SK-N-SH treated with all-trans-retinoic acid at 6 μM for 48 hours (cell line): ENCODE measurements at regions not wholly inside any gene's neighbourhood (a gene's known extent, or its start where the extent isn't known, plus 50 kb on each side); places are given as distances from the start of the nearest gene placed in this dataset.

Source experiments
- ATAC-seq: fragments of 200-7000 bp; cut with Tn5 transposase; 3 replicates; pipeline ENCODE4 v1.9.1; 2020; ENCODE audit warnings: mild to moderate bottlenecking, moderate library complexity
- ARNTL ChIP-seq: fragments of 450-650 bp; formaldehyde crosslinking; IDR thresholded peaks from 2 replicates; pipeline ENCODE4 v1.5.0; 2020; ENCODE audit warnings: low read depth, mild to moderate bottlenecking, moderate library complexity, borderline replicate concordance
- BACH2 ChIP-seq: fragments of 250-450 bp; sonication (Bioruptor Pico); IDR thresholded peaks from 2 replicates; pipeline ENCODE4 v1.9.0; 2021; ENCODE audit warnings: mild to moderate bottlenecking, borderline replicate concordance
- CSDC2 ChIP-seq: fragments of 250-450 bp; sonication (Bioruptor Pico); IDR thresholded peaks from 2 replicates; pipeline ENCODE4 v1.5.0; 2020; ENCODE audit warnings: mild to moderate bottlenecking, moderate library complexity
- GLIS3 ChIP-seq: fragments of 250-450 bp; sonication (Bioruptor Pico); IDR thresholded peaks from 2 replicates; pipeline ENCODE4 v1.5.0; 2020; ENCODE audit warnings: mild to moderate bottlenecking, moderate library complexity
- ISL1 ChIP-seq: fragments of 250-450 bp; sonication (Bioruptor Pico); IDR thresholded peaks from 2 replicates; pipeline ENCODE4 v2.1.2; 2022; ENCODE audit warnings: mild to moderate bottlenecking, moderate library complexity
- OSR1 ChIP-seq: fragments of 250-450 bp; sonication (Bioruptor Pico); IDR thresholded peaks from 2 replicates; pipeline ENCODE4 v1.8.0; 2022; ENCODE audit warnings: moderate library complexity, mild to moderate bottlenecking, inconsistent platforms
- PPARA ChIP-seq: fragments of 250-450 bp; sonication (Bioruptor Pico); IDR thresholded peaks from 2 replicates; pipeline ENCODE4 v1.5.0; 2020; ENCODE audit warnings: mild to moderate bottlenecking, borderline replicate concordance
- RARB ChIP-seq: fragments of 250-450 bp; sonication (Bioruptor Pico); IDR thresholded peaks from 2 replicates; pipeline ENCODE4 v1.8.0; 2021; ENCODE audit warnings: mild to moderate bottlenecking, moderate library complexity
- SNAI2 ChIP-seq: fragments of 250-450 bp; sonication (Bioruptor Pico); IDR thresholded peaks from 2 replicates; pipeline ENCODE4 v1.5.0; 2020; ENCODE audit warnings: mild to moderate bottlenecking, moderate library complexity
- TCF4 ChIP-seq: fragments of 250-450 bp; sonication (Bioruptor Pico); IDR thresholded peaks from 2 replicates; pipeline ENCODE4 v1.8.0; 2021; ENCODE audit warnings: mild to moderate bottlenecking, moderate library complexity, borderline replicate concordance
- TOX ChIP-seq: fragments of 250-450 bp; sonication (Bioruptor Pico); IDR thresholded peaks from 2 replicates; pipeline ENCODE4 v1.8.0; 2021; ENCODE audit warnings: mild to moderate bottlenecking, moderate library complexity, borderline replicate concordance
- ZC3H10 ChIP-seq: fragments of 250-450 bp; sonication (Bioruptor Pico); IDR thresholded peaks from 2 replicates; pipeline ENCODE4 v1.5.1; 2021; ENCODE audit warnings: mild to moderate bottlenecking, moderate library complexity
- ZFP30 ChIP-seq: fragments of 450-650 bp; formaldehyde crosslinking; IDR thresholded peaks from 2 replicates; pipeline ENCODE4 v1.5.0; 2022; ENCODE audit warnings: mild to moderate bottlenecking, moderate library complexity
- ZNF565 ChIP-seq: fragments of 450-650 bp; formaldehyde crosslinking; conservative IDR thresholded peaks from 2 replicates; pipeline ENCODE4 v1.5.0; 2020; ENCODE audit warnings: low read depth, mild to moderate bottlenecking, moderate library complexity
- ZNF8 ChIP-seq: fragments of 450-650 bp; formaldehyde crosslinking; IDR thresholded peaks from 2 replicates; pipeline ENCODE4 v1.5.0; 2020; ENCODE audit warnings: mild to moderate bottlenecking, moderate library complexity
- TF ChIP-seq, protein P1 (sequence below): fragments of 250-450 bp; sonication (Bioruptor Pico); IDR thresholded peaks from 2 replicates; pipeline ENCODE4 v1.8.0; 2020; ENCODE audit warnings: mild to moderate bottlenecking, moderate library complexity, borderline replicate concordance
- TF ChIP-seq, protein P2 (sequence below): fragments of 250-450 bp; sonication (Bioruptor Pico); IDR thresholded peaks from 2 replicates; pipeline ENCODE4 v1.5.0; 2020; ENCODE audit warnings: mild to moderate bottlenecking, moderate library complexity
- TF ChIP-seq, protein P3 (sequence below): fragments of 250-450 bp; sonication (Bioruptor Pico); IDR thresholded peaks from 2 replicates; pipeline ENCODE4 v1.5.1; 2021; ENCODE audit warnings: mild to moderate bottlenecking, moderate library complexity

DNA sequence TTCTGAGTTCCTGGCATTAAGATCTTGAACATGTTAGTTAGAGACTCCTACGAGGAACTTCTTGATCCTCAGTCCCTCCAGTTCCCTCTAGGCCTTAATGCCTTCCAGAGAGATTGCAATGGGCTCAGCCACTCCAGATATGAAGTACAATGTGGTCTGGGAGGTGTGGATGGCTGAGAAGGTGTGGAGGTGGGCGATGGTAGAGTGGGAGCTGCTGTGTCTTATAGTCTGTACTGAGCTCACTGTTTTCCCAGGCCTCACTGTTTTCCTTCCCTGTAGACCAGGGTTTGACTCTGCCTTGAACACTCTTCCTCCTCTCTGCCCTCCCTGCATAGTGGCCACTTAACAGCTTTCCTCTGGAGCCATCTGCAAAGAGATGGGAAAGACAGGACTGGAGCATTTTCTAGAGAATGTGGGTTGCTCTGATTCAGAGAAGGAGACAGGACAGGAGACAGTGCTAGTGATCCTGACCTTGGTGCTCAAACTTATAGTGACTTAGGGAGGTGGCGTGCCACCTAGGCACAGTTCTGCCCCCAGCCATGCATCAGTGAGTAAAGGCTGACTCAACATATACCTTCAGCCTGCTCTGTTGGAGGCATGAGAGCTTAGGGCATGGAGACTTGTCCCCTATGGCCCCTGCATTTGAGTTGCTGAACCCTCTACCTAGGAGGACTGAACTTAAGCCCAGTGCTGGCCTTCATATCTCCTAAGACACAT is 129.7 kb downstream of the TDRD15 start:
- ATAC-seq, result no peak
- no peak for TF ChIP-seq PPARA (CRISPR knock-in tag)
- TF ChIP-seq ZNF565 (CRISPR knock-in tag), result no peak
- TF ChIP-seq, protein P1, sequence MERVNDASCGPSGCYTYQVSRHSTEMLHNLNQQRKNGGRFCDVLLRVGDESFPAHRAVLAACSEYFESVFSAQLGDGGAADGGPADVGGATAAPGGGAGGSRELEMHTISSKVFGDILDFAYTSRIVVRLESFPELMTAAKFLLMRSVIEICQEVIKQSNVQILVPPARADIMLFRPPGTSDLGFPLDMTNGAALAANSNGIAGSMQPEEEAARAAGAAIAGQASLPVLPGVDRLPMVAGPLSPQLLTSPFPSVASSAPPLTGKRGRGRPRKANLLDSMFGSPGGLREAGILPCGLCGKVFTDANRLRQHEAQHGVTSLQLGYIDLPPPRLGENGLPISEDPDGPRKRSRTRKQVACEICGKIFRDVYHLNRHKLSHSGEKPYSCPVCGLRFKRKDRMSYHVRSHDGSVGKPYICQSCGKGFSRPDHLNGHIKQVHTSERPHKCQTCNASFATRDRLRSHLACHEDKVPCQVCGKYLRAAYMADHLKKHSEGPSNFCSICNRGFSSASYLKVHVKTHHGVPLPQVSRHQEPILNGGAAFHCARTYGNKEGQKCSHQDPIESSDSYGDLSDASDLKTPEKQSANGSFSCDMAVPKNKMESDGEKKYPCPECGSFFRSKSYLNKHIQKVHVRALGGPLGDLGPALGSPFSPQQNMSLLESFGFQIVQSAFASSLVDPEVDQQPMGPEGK (CRISPR knock-in tag), result no peak
- TF ChIP-seq RARB (CRISPR knock-in tag), result no peak
- TF ChIP-seq ZNF8 (CRISPR knock-in tag), result no peak
- TF ChIP-seq GLIS3 (CRISPR knock-in tag), result no peak

DNA sequence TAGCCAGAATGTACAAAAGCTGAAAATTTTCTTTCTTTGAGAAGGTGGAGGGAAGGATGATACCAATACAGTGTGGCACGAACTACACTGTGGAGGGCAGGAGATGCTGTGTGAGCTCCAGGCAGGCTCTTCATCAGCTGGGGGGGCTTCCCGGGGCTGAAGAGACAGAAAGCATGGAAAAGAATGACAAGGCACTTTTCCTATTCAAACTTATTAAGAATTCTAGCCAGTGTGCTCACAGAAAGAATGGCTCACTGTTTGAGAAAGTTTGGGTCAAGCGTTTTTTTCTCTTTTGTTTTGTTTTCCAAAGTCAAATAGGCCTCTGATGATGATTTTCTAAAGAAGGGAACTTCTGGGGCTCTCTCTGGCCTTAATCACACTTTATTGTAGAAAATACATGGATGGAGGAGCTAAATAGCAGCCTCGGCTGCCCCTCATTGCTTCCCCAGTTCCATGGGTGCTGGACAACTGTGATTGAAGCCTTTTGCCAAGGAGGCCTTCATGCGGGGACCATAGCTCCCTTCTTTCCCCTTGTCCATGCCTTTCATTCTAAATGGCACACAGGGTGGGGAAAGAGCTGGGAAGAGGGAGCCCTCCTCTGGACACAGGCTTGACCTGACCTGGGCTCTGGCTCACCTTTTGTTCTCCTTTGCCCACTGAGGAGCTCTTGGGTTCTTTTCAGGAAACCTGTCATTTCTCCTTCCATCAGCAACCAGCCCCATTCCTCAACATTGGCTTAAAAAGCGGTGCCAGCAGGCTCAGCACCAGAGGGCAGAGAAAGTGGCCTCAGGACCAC is 130.6 kb downstream of the TDRD15 start:
- TF ChIP-seq, protein P1 (CRISPR knock-in tag), result no peak
- TF ChIP-seq RARB (CRISPR knock-in tag), result no peak
- TF ChIP-seq TOX (CRISPR knock-in tag), result no peak
- no peak for TF ChIP-seq PPARA (CRISPR knock-in tag)
- no peak for TF ChIP-seq ZFP30 (CRISPR knock-in tag)
- no peak for TF ChIP-seq CSDC2
- no peak for TF ChIP-seq ZC3H10 (CRISPR knock-in tag)
- no peak for TF ChIP-seq GLIS3 (CRISPR knock-in tag)
- TF ChIP-seq ARNTL, result no peak
- TF ChIP-seq TCF4 (CRISPR knock-in tag), result no peak
- TF ChIP-seq, protein P2, sequence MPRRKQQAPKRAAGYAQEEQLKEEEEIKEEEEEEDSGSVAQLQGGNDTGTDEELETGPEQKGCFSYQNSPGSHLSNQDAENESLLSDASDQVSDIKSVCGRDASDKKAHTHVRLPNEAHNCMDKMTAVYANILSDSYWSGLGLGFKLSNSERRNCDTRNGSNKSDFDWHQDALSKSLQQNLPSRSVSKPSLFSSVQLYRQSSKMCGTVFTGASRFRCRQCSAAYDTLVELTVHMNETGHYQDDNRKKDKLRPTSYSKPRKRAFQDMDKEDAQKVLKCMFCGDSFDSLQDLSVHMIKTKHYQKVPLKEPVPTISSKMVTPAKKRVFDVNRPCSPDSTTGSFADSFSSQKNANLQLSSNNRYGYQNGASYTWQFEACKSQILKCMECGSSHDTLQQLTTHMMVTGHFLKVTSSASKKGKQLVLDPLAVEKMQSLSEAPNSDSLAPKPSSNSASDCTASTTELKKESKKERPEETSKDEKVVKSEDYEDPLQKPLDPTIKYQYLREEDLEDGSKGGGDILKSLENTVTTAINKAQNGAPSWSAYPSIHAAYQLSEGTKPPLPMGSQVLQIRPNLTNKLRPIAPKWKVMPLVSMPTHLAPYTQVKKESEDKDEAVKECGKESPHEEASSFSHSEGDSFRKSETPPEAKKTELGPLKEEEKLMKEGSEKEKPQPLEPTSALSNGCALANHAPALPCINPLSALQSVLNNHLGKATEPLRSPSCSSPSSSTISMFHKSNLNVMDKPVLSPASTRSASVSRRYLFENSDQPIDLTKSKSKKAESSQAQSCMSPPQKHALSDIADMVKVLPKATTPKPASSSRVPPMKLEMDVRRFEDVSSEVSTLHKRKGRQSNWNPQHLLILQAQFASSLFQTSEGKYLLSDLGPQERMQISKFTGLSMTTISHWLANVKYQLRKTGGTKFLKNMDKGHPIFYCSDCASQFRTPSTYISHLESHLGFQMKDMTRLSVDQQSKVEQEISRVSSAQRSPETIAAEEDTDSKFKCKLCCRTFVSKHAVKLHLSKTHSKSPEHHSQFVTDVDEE (CRISPR knock-in tag), result no peak
- TF ChIP-seq, protein P3, sequence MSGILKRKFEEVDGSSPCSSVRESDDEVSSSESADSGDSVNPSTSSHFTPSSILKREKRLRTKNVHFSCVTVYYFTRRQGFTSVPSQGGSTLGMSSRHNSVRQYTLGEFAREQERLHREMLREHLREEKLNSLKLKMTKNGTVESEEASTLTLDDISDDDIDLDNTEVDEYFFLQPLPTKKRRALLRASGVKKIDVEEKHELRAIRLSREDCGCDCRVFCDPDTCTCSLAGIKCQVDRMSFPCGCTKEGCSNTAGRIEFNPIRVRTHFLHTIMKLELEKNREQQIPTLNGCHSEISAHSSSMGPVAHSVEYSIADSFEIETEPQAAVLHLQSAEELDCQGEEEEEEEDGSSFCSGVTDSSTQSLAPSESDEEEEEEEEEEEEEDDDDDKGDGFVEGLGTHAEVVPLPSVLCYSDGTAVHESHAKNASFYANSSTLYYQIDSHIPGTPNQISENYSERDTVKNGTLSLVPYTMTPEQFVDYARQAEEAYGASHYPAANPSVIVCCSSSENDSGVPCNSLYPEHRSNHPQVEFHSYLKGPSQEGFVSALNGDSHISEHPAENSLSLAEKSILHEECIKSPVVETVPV (CRISPR knock-in tag), result no peak
- no peak for ATAC-seq

DNA sequence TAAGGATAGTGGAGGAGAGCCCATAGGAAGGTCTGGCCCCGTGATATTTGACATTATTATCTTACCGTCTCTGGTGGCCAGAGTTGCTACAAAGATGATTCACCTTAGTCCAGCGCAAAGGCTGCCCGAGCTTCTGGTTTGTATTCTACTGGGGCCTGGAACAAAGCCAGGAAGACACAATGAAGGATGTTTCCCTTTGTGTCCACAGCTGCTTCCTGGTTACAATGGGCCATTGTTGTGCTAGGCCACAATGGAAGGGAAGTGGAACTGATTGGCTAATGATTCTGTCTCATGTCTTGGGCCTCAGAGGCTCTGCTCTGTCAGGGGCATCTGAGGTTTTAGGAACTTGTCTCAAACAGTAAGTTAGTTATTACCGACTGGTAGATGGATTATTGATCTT is 132.2 kb downstream of the TDRD15 start:
- TF ChIP-seq ISL1 (CRISPR knock-in tag), result 0 out of 2 replicates have a peak, but pooled peaks have one; percentile 31
- no peak for TF ChIP-seq TCF4 (CRISPR knock-in tag)
- no peak for TF ChIP-seq BACH2 (CRISPR knock-in tag)
- TF ChIP-seq TOX (CRISPR knock-in tag), result no peak
- no peak for TF ChIP-seq SNAI2 (CRISPR knock-in tag)
- TF ChIP-seq PPARA (CRISPR knock-in tag), result no peak
- no peak for TF ChIP-seq ARNTL
- TF ChIP-seq OSR1 (CRISPR knock-in tag), result no peak
- no peak for ATAC-seq

DNA sequence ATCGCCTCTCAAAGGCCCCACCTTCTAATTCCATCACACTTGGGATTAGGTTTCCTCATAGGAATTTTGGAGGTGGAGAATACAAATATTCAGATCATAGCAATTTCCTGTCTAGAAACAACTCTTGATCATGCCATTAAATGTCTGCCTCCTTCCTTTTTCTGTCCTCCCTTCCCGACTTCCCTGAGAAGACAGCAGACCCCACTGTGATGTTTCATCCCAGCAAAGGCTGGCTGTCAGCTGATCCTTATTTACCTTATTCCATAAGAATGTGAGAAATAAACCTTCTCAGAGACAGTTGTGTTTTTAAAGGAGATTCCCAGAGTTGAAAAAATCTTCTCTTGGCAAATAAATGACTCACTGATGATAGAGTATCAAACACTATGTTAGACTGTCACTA is 133.9 kb downstream of the TDRD15 start:
- ATAC-seq, result no peak

More for the DNA sequence above, 133.9 kb downstream of the TDRD15 start:
- no peak for TF ChIP-seq CSDC2
- TF ChIP-seq, all 23 proteins: peak for 0
